ENCODE measurements at regions not wholly inside any gene's neighbourhood (a gene's known extent, or its start where the extent isn't known, plus 50 kb on each side); places are given as distances from the start of the nearest gene placed in this dataset.

DNA sequence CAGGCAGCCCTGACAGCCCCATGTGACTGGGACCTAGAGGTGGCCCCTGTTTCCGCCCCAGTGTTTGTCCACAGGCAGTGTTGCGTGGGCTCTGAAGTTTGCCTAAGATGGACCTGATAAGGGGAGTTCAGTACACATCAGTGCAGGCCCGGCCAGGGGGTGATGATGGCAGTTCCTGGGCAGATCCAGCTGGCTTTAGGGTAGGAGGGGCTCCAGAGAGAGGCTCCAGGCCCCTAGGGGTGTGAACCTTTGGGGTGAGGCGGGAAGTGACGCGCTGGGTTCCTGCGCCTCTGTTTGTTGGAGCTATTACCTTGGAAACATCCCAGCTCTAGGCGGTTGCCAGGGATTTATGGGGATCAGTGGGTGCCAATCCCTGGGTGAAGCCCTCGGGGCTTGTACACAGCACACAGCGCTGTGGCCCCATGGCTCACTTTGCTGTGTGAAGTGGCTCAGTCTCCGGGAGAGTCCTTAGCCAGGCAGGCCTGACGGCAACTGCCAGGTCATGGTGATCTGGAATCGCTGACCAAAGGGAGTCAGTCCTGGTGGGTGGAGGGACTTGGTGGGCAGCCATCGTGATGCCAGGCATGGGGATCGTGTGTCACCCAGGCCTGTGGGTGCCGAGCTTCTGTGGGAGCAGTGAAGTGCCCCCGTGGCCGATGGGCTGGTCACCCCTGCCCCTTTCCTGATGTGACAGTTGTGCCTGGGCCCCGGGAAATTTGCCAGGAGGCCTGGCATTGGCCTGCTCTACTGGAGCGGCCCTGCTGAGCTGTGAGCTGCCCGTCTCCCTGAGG lies 146.1 kb downstream of the SEC14L1 start (continued):
- TF ChIP-seq, protein P1, sequence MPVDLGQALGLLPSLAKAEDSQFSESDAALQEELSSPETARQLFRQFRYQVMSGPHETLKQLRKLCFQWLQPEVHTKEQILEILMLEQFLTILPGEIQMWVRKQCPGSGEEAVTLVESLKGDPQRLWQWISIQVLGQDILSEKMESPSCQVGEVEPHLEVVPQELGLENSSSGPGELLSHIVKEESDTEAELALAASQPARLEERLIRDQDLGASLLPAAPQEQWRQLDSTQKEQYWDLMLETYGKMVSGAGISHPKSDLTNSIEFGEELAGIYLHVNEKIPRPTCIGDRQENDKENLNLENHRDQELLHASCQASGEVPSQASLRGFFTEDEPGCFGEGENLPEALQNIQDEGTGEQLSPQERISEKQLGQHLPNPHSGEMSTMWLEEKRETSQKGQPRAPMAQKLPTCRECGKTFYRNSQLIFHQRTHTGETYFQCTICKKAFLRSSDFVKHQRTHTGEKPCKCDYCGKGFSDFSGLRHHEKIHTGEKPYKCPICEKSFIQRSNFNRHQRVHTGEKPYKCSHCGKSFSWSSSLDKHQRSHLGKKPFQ (CRISPR knock-in tag; IDR thresholded peaks at IDR 0.05; ENCODE audit: insufficient replicate concordance) = no peak
- TF ChIP-seq MIER2 (CRISPR knock-in tag; IDR thresholded peaks at IDR 0.05) = peak; percentile 76; the same call in 1 of the 2 replicates
- peak; percentile 77 for TF ChIP-seq TBL1XR1 (IDR thresholded peaks at IDR 0.05; ENCODE audit: borderline replicate concordance, low read length, partially characterized antibody)
- TF ChIP-seq SKI (IDR thresholded peaks at IDR 0.05; ENCODE audit: partially characterized antibody) = peak; percentile 78
- TF ChIP-seq, protein P2, sequence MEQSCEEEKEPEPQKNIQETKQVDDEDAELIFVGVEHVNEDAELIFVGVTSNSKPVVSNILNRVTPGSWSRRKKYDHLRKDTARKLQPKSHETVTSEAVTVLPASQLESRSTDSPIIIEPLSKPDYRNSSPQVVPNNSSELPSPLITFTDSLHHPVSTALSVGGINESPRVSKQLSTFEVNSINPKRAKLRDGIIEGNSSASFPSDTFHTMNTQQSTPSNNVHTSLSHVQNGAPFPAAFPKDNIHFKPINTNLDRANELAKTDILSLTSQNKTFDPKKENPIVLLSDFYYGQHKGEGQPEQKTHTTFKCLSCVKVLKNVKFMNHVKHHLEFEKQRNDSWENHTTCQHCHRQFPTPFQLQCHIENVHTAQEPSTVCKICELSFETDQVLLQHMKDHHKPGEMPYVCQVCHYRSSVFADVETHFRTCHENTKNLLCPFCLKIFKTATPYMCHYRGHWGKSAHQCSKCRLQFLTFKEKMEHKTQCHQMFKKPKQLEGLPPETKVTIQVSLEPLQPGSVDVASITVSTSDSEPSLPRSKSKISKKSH (CRISPR knock-in tag; IDR thresholded peaks at IDR 0.05; ENCODE audit: borderline replicate concordance) = no peak
- no peak; the same call in 1 of the 2 replicates for TF ChIP-seq ZNF225 (CRISPR knock-in tag; IDR thresholded peaks at IDR 0.05)
- TF ChIP-seq, protein P3, sequence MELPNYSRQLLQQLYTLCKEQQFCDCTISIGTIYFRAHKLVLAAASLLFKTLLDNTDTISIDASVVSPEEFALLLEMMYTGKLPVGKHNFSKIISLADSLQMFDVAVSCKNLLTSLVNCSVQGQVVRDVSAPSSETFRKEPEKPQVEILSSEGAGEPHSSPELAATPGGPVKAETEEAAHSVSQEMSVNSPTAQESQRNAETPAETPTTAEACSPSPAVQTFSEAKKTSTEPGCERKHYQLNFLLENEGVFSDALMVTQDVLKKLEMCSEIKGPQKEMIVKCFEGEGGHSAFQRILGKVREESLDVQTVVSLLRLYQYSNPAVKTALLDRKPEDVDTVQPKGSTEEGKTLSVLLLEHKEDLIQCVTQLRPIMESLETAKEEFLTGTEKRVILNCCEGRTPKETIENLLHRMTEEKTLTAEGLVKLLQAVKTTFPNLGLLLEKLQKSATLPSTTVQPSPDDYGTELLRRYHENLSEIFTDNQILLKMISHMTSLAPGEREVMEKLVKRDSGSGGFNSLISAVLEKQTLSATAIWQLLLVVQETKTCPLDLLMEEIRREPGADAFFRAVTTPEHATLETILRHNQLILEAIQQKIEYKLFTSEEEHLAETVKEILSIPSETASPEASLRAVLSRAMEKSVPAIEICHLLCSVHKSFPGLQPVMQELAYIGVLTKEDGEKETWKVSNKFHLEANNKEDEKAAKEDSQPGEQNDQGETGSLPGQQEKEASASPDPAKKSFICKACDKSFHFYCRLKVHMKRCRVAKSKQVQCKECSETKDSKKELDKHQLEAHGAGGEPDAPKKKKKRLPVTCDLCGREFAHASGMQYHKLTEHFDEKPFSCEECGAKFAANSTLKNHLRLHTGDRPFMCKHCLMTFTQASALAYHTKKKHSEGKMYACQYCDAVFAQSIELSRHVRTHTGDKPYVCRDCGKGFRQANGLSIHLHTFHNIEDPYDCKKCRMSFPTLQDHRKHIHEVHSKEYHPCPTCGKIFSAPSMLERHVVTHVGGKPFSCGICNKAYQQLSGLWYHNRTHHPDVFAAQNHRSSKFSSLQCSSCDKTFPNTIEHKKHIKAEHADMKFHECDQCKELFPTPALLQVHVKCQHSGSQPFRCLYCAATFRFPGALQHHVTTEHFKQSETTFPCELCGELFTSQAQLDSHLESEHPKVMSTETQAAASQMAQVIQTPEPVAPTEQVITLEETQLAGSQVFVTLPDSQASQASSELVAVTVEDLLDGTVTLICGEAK (IDR thresholded peaks at IDR 0.05) = no peak
- TF ChIP-seq, protein P3 (CRISPR knock-in tag; IDR thresholded peaks at IDR 0.05) = peak; percentile 81; the same call in 1 of the 2 replicates
- TF ChIP-seq HNRNPK (IDR thresholded peaks at IDR 0.05; ENCODE audit: low read depth, low read length, poor library complexity, severe bottlenecking) = no peak
- TF ChIP-seq SP4 (CRISPR knock-in tag; IDR thresholded peaks at IDR 0.05) = peak; percentile 86
- TF ChIP-seq, protein P4, sequence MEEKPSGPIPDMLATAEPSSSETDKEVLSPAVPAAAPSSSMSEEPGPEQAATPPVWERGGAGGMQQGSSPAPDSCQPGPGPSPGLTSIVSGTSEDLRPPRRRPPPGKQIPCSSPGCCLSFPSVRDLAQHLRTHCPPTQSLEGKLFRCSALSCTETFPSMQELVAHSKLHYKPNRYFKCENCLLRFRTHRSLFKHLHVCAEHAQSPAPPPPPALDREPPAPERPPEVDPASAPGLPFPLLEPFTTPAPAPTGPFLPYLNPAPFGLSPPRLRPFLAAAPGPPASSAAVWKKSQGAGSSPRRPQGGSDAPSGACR (CRISPR knock-in tag; IDR thresholded peaks at IDR 0.05) = peak; percentile 87
- TF ChIP-seq SAP130 (CRISPR knock-in tag; IDR thresholded peaks at IDR 0.05; ENCODE audit: low read depth) = peak; percentile 100
- no peak for TF ChIP-seq ZBTB21 (CRISPR knock-in tag; IDR thresholded peaks at IDR 0.05)
- peak; percentile 100 for TF ChIP-seq MTA1 (CRISPR knock-in tag; IDR thresholded peaks at IDR 0.05; ENCODE audit: borderline replicate concordance)
- TF ChIP-seq MAFG (CRISPR knock-in tag; IDR thresholded peaks at IDR 0.05) = no peak
- peak; percentile 96 for TF ChIP-seq RFXAP (CRISPR knock-in tag; IDR thresholded peaks at IDR 0.05; ENCODE audit: borderline replicate concordance)
- peak; percentile 97 for TF ChIP-seq MEIS2 (CRISPR knock-in tag; IDR thresholded peaks at IDR 0.05)

Measured in HepG2 (cell line).